ENCODE measurements at regions not wholly inside any gene's neighbourhood (a gene's known extent, or its start where the extent isn't known, plus 50 kb on each side); places are given as distances from the start of the nearest gene placed in this dataset.

DNA sequence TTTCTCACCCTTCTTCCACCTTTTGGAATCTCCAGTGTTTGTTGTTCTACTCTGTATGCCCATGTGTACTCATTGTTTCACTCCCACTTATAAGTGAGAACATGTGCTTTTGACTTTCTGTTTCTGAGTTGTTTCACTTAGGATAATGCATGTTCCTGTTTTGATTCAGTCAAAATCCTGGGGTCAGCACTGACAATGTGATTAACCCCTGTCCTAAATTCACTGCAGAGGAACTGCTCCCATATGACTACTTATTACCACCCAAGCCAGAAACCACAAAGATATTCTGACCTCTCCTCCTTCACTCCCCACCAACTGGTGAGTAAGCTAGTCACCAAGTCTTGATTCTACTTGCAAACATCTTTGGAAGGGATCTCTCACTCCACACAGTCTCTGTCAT is 251.4 kb upstream of the TCF4 start:
- TF ChIP-seq TAF1 (IDR thresholded peaks at IDR 0.05; ENCODE audit: borderline replicate concordance, low read depth, low read length) (no peak), POLR2AphosphoS5 (IDR thresholded peaks at IDR 0.05; ENCODE audit: low read depth, low read length) (no peak), POLR2A (IDR thresholded peaks at IDR 0.05; ENCODE audit: low read depth, low read length) (no peak)

Measured in GM12892 (cell line).